PC-9 (cell line): ENCODE measurements at regions not wholly inside any gene's neighbourhood (a gene's known extent, or its start where the extent isn't known, plus 50 kb on each side); places are given as distances from the start of the nearest gene placed in this dataset.

Source experiments
- BruUV-seq: library from RNA; stranded (reverse); fragments of 400-500 nt; replicated peaks from 2 replicates; lab custom pipeline; 2021; lab: Mats Ljungman, UMichigan
- CTCF ChIA-PET: fragments of 300-600 bp; sonication (Branson Sonifier 250); formaldehyde crosslinking; loops from one replicate; lab custom pipeline; 2022; ENCODE audit warnings: antibody characterized with exemption; lab: Charles Lee
- POLR2A ChIA-PET: fragments of 300-600 bp; sonication (Branson Sonifier 250); formaldehyde crosslinking; loops from one replicate; lab custom pipeline; 2022; ENCODE audit warnings: antibody characterized with exemption; ENCODE audit not compliant: unreplicated experiment; lab: Charles Lee
- DNase-seq, 2 experiments: peaks; one replicate each; pipeline versions ENCODE4 v3.0.0 to v3.0.0-alpha.2; 2015 to 2022; ENCODE audit warnings: mixed read lengths in 1 of 2
- H2AFZ ChIP-seq: fragments of 200-600 bp; sonication (generic); 2 replicates; pipeline ENCODE4 v1.8.1; 2017; ENCODE audit warnings: antibody characterized with exemption
- H3F3A ChIP-seq: fragments of 200-600 bp; sonication (generic); 2 replicates; pipeline ENCODE4 v1.8.1; 2017; ENCODE audit warnings: antibody characterized with exemption, mild to moderate bottlenecking, low read depth; ENCODE audit not compliant: insufficient read depth
- H3K27ac ChIP-seq: fragments of 200-600 bp; sonication (generic); 2 replicates; pipeline ENCODE4 v1.6.1; 2016; ENCODE audit warnings: mixed run types
- H3K27me3 ChIP-seq: fragments of 200-600 bp; sonication (generic); 2 replicates; pipeline ENCODE4 v1.6.1; 2016; ENCODE audit warnings: low read depth, mixed run types; ENCODE audit not compliant: insufficient read depth
- H3K36me3 ChIP-seq: fragments of 200-600 bp; sonication (generic); 2 replicates; pipeline ENCODE4 v1.6.1; 2016; ENCODE audit warnings: low read depth, mixed run types
- H3K4me1 ChIP-seq: fragments of 200-600 bp; sonication (generic); replicated peaks from 2 replicates; pipeline ENCODE4 v1.6.1; 2016; ENCODE audit warnings: mixed run types; ENCODE audit not compliant: insufficient read depth
- H3K4me2 ChIP-seq: fragments of 200-600 bp; sonication (generic); 2 replicates; pipeline ENCODE4 v1.6.1; 2017; ENCODE audit warnings: mixed run types
- H3K4me3 ChIP-seq: fragments of 200-600 bp; sonication (generic); 2 replicates; pipeline ENCODE4 v1.6.1; 2016; ENCODE audit warnings: mixed run types
- H3K79me2 ChIP-seq: fragments of 200-600 bp; sonication (generic); 2 replicates; pipeline ENCODE4 v1.6.1; 2017; ENCODE audit warnings: low read depth, mixed run types
- H3K9me2 ChIP-seq: fragments of 200-600 bp; sonication (generic); 2 replicates; pipeline ENCODE4 v1.8.1; 2017; ENCODE audit warnings: mild to moderate bottlenecking; ENCODE audit not compliant: insufficient read depth
- H3K9me3 ChIP-seq: fragments of 200-600 bp; sonication (generic); 2 replicates; pipeline ENCODE4 v1.8.1; 2016; ENCODE audit warnings: low read depth; ENCODE audit not compliant: insufficient read depth
- H4K20me1 ChIP-seq: fragments of 200-600 bp; sonication (generic); 2 replicates; pipeline ENCODE4 v1.8.1; 2017; ENCODE audit not compliant: insufficient read depth
- CTCF ChIP-seq: fragments of 200-600 bp; sonication (generic); conservative IDR thresholded peaks from 2 replicates; pipeline ENCODE4 v1.6.1; 2017; ENCODE audit warnings: mixed run types, antibody characterized with exemption, mild to moderate bottlenecking, moderate library complexity
- EZH2 ChIP-seq: fragments of 200-600 bp; sonication (generic); IDR thresholded peaks from 2 replicates; pipeline ENCODE4 v1.8.0; 2017; ENCODE audit warnings: antibody characterized with exemption, low read depth
- intact Hi-C: fragments of 100-400 bp; cut with micrococcal nuclease; formaldehyde crosslinking; loops from one replicate; pipeline ENCODE4 v1.10.0; 2022; ENCODE audit not compliant: unreplicated experiment

- no peak for DNase-seq
- no peak for TF ChIP-seq CTCF
- TF ChIP-seq EZH2: no peak
- H3K9me2 ChIP-seq: no peaks in the 10 kb centered on the region
- no peak overlapping the region for H2AFZ ChIP-seq
- H3K9me3 ChIP-seq: no peaks in the 10 kb centered on the region
- intact Hi-C loops: no loop called here
- H3K4me1 ChIP-seq: no peaks in the 10 kb centered on the region
- no peaks in the 10 kb centered on the region for H3K79me2 ChIP-seq
- no peaks in the 10 kb centered on the region for H4K20me1 ChIP-seq
- no peaks in the 10 kb centered on the region for H3K27me3 ChIP-seq
- no peaks in the 10 kb centered on the region for H3K36me3 ChIP-seq
- POLR2A ChIA-PET: no interaction called here
- BruUV-seq: no TSS peak
- no peak overlapping the region for H3K4me2 ChIP-seq
- no peaks in the 10 kb centered on the region for H3F3A ChIP-seq
- CTCF ChIA-PET: no interaction called here
- no peak overlapping the region for H3K27ac ChIP-seq
- no peak overlapping the region for H3K4me3 ChIP-seq
Observed at GRCh38 chr4:20331642-20332041, 79.9 kb downstream of the SLIT2 start.

- no peaks in the 10 kb centered on the region for H3K36me3 ChIP-seq
- intact Hi-C loops: no loop called here
- H3F3A ChIP-seq: no peaks in the 10 kb centered on the region
- H3K4me1 ChIP-seq: no peaks in the 10 kb centered on the region
- no peaks in the 10 kb centered on the region for H3K27me3 ChIP-seq
- H3K4me3 ChIP-seq: no peak overlapping the region
- BruUV-seq: no TSS peak
- DNase-seq: no peak
- POLR2A ChIA-PET: interaction anchor here (0.7 kb wide), 1 partner anchor 199 kb away, joined by 9 read pairs; no protein-coding TSS in a partner anchor
- no peak overlapping the region for H2AFZ ChIP-seq
- CTCF ChIA-PET: no interaction called here
- H3K27ac ChIP-seq: no peak overlapping the region
- H3K79me2 ChIP-seq: no peaks in the 10 kb centered on the region
- H3K9me3 ChIP-seq: no peaks in the 10 kb centered on the region
- no peak for TF ChIP-seq EZH2
- TF ChIP-seq CTCF: no peak
- no peaks in the 10 kb centered on the region for H3K9me2 ChIP-seq
- H3K4me2 ChIP-seq: no peak overlapping the region
- H4K20me1 ChIP-seq: no peaks in the 10 kb centered on the region
Observed at GRCh38 chr4:20333141-20333715, 81.5 kb downstream of the SLIT2 start.

GRCh38 chr4:20337261-20337664, 85.6 kb downstream of the SLIT2 start:
- TF ChIP-seq CTCF: no peak
- no peak for TF ChIP-seq EZH2
- Histone ChIP-seq H3K79me2 (no peaks in the 10 kb centered on the region), H3K27ac (no peak overlapping the region)

More at GRCh38 chr4:20337261-20337664, 85.6 kb downstream of the SLIT2 start:
- H3F3A ChIP-seq: no peaks in the 10 kb centered on the region
- H3K27me3 ChIP-seq: no peaks in the 10 kb centered on the region
- ChIA-PET POLR2A (interaction anchor here (0.6 kb wide), 1 partner anchor 750 kb away, joined by 4 read pairs; no protein-coding TSS in a partner anchor), CTCF (no interaction called here)
- no peaks in the 10 kb centered on the region for H3K9me3 ChIP-seq
- no peak overlapping the region for H3K4me3 ChIP-seq
- H2AFZ ChIP-seq: no peak overlapping the region
- intact Hi-C loops: no loop called here
- H4K20me1 ChIP-seq: no peaks in the 10 kb centered on the region
- no peaks in the 10 kb centered on the region for H3K9me2 ChIP-seq
- H3K4me2 ChIP-seq: no peak overlapping the region
- BruUV-seq: no TSS peak
- no peaks in the 10 kb centered on the region for H3K36me3 ChIP-seq
- H3K4me1 ChIP-seq: no peaks in the 10 kb centered on the region
- no peak for DNase-seq
